ENCODE measurements at regions not wholly inside any gene's neighbourhood (a gene's known extent, or its start where the extent isn't known, plus 50 kb on each side); places are given as distances from the start of the nearest gene placed in this dataset.
"Not testable (repeated sequence)": the region's sequence is repeated elsewhere in the genome, so short reads cannot be mapped to it uniquely, and the experiment has no call there.

DNA sequence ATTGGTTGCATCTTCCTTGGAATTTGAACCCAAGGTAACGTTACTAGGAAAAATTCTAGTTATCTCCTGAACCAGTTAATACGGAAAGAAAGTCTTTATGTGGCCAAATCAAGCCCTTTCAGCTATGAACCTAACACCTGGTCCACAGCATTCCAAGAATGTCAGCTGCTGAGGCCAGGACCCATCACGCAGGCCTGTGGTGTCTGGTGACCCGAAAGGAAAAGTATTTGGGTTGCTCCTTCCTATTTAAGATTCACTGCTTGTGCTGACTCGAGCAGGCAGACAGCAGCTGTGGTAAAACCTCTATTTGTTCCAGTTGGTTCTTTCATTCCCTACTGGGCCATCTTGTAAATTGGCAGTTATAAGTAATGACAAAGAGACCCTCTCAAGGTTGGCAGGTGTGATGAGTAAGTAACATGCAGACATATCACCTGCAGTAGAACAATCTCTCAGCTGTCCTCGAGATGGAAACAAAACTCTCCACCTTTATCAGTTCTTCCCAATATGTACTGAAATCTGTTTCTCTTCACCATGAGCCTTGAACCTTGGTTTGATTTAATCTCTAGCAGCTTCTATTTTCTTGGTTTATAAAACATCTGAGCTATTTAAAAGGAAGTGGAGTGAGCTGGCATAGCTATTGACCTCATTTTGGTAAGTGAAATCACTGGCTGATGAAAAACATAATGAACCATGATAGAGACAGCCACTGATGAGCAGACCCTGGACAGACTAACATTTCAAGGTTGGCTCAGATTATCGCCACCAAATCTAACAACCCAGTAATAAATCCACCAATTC, 182.1 kb upstream of the SMIM31 start:
- no peaks in the 10 kb centered on the region for H3K27me3 Mint-ChIP-seq
- intact Hi-C loops (cut with micrococcal nuclease), result no loop called here
- no peaks in the 10 kb centered on the region for H3K4me1 Mint-ChIP-seq
- no peak for DNase-seq
- no peak overlapping the region for H3K4me3 Mint-ChIP-seq
- no peaks in the 10 kb centered on the region for H3K36me3 Mint-ChIP-seq (ENCODE audit: low read depth)
- no peaks in the 10 kb centered on the region for H3K9me3 Mint-ChIP-seq
- H3K27ac Mint-ChIP-seq, result no peak overlapping the region

GRCh38 chr4:164572877-164573279, 181.1 kb upstream of the SMIM31 start:
- H3K27me3 Mint-ChIP-seq, result no peaks in the 10 kb centered on the region
- DNase-seq, result no peak
- H3K36me3 Mint-ChIP-seq (ENCODE audit: low read depth), result no peaks in the 10 kb centered on the region
- no peaks in the 10 kb centered on the region for H3K9me3 Mint-ChIP-seq
- no peak overlapping the region for H3K4me3 Mint-ChIP-seq
- H3K4me1 Mint-ChIP-seq, result no peaks in the 10 kb centered on the region
- H3K27ac Mint-ChIP-seq, result no peak overlapping the region
- intact Hi-C loops (cut with micrococcal nuclease), result no loop called here

DNA sequence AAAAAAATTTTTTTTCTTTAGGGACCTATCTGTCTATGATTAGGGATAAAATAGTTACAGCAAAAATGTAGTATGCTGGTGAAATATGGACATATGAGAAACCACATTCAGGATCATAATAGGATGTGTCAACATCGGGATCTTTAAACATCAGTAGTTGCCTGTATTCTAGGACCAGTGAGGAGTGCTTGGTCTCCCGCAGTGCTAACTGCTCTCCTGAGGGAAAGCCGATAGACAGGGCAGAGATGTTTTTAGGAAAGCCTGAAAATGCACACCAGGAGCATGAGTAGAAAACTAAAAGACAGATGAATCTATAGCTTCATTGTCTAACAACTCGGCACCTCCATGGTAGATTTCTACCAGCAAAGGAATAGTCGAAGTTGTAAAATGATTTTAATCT, 178.1 kb upstream of the SMIM31 start:
- no peak overlapping the region for H3K27ac Mint-ChIP-seq
- no peaks in the 10 kb centered on the region for H3K36me3 Mint-ChIP-seq (ENCODE audit: low read depth)
- intact Hi-C loops (cut with micrococcal nuclease), result no loop called here
- DNase-seq, result no peak
- H3K27me3 Mint-ChIP-seq, result no peaks in the 10 kb centered on the region
- no peak overlapping the region for H3K4me3 Mint-ChIP-seq
- no peaks in the 10 kb centered on the region for H3K4me1 Mint-ChIP-seq
- no peaks in the 10 kb centered on the region for H3K9me3 Mint-ChIP-seq

GRCh38 chr4:164579270-164579942, 174.5 kb upstream of the SMIM31 start:
- Mint-ChIP-seq H3K36me3 (ENCODE audit: low read depth) (no peaks in the 10 kb centered on the region), H3K4me3 (no peak overlapping the region), H3K9me3 (no peaks in the 10 kb centered on the region), H3K4me1 (no peaks in the 10 kb centered on the region), H3K27ac (no peak overlapping the region), H3K27me3 (no peaks in the 10 kb centered on the region)
- no peak for DNase-seq
- intact Hi-C loops (cut with micrococcal nuclease), result no loop called here

- Mint-ChIP-seq H3K4me3 (no peak overlapping the region), H3K36me3 (ENCODE audit: low read depth) (no peaks in the 10 kb centered on the region), H3K27me3 (no peaks in the 10 kb centered on the region), H3K4me1 (no peaks in the 10 kb centered on the region), H3K27ac (no peak overlapping the region), H3K9me3 (peaks cover 5% of the 10 kb centered on the region)
- DNase-seq, result no peak
- intact Hi-C loops (cut with micrococcal nuclease), result no loop called here
These were observed 162.3 kb upstream of the SMIM31 start for GRCh38 chr4:164591666-164592065.

- intact Hi-C loops (cut with micrococcal nuclease), result no loop called here
- Mint-ChIP-seq H3K4me1 (no peaks in the 10 kb centered on the region), H3K27me3 (no peaks in the 10 kb centered on the region), H3K4me3 (no peak overlapping the region), H3K9me3 (no peaks in the 10 kb centered on the region), H3K27ac (no peak overlapping the region), H3K36me3 (ENCODE audit: low read depth) (no peaks in the 10 kb centered on the region)
- DNase-seq, result no peak
These were observed 158.2 kb upstream of the SMIM31 start for GRCh38 chr4:164595751-164596150.

GRCh38 chr4:164596318-164596878, 157.5 kb upstream of the SMIM31 start:
- no peak overlapping the region for H3K27ac Mint-ChIP-seq
- no peaks in the 10 kb centered on the region for H3K27me3 Mint-ChIP-seq
- no peak overlapping the region for H3K4me3 Mint-ChIP-seq
- H3K36me3 Mint-ChIP-seq (ENCODE audit: low read depth), result no peaks in the 10 kb centered on the region
- no peaks in the 10 kb centered on the region for H3K9me3 Mint-ChIP-seq
- intact Hi-C loops (cut with micrococcal nuclease), result no loop called here
- no peak for DNase-seq
- H3K4me1 Mint-ChIP-seq, result no peaks in the 10 kb centered on the region

- Mint-ChIP-seq H3K36me3 (ENCODE audit: low read depth) (no peaks in the 10 kb centered on the region), H3K9me3 (no peaks in the 10 kb centered on the region)
- no peak for DNase-seq
These were observed 157.0 kb upstream of the SMIM31 start for GRCh38 chr4:164596927-164597326.

DNA sequence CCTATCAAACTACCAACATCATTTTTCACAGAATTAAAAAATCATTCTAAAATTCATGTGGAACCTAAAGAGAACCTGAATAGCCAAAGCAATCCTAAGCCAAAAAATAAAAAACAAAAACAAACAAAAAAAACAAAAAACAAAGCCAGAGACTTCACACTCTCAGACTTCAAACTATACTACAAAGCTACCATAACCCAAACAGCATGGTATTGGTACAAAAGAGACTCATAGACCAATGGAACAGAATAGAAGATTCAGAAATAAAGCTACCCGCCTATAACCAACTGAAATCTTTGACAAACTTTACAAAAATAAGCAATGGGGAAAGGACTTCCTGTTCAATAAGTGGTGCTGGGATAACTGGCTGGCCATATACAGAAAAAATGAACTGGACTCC, 152.3 kb upstream of the SMIM31 start:
- no peaks in the 10 kb centered on the region for H3K4me1 Mint-ChIP-seq
- no peak for DNase-seq
- no peaks in the 10 kb centered on the region for H3K9me3 Mint-ChIP-seq
- H3K27me3 Mint-ChIP-seq, result no peaks in the 10 kb centered on the region
- intact Hi-C loops (cut with micrococcal nuclease), result no loop called here
- no peaks in the 10 kb centered on the region for H3K36me3 Mint-ChIP-seq (ENCODE audit: low read depth)
- no peak overlapping the region for H3K4me3 Mint-ChIP-seq
- H3K27ac Mint-ChIP-seq, result no peak overlapping the region

More at GRCh38 chr4:164596927-164597326, 157.0 kb upstream of the SMIM31 start:
- H3K27me3 Mint-ChIP-seq, result no peaks in the 10 kb centered on the region
- H3K27ac Mint-ChIP-seq, result no peak overlapping the region
- intact Hi-C loops (cut with micrococcal nuclease), result no loop called here
- H3K4me3 Mint-ChIP-seq, result no peak overlapping the region
- H3K4me1 Mint-ChIP-seq, result no peaks in the 10 kb centered on the region

DNA sequence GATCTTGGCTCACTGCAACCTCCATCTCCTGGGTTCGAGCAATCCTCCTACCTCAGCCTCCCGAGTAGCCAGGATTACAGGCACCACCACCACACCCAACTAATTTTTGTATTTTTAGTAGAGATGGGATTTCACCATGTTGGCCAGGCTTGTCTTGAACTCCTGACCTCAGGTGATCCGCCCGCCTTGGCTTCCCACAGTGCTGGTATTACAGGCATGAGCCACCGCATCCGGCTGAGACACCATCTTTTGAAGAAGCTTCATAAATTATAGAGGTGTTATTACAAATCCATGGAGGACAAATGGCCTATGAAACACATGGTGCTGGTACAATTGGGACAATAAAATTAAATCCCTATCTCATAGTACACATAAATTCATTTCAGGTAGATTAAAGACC, 148.1 kb upstream of the SMIM31 start:
- intact Hi-C loops (cut with micrococcal nuclease); H3K27me3 Mint-ChIP-seq; H3K4me1 Mint-ChIP-seq; H3K9me3 Mint-ChIP-seq; H3K4me3 Mint-ChIP-seq; H3K36me3 Mint-ChIP-seq (ENCODE audit: low read depth); H3K27ac Mint-ChIP-seq; DNase-seq: not testable (repeated sequence)

DNA sequence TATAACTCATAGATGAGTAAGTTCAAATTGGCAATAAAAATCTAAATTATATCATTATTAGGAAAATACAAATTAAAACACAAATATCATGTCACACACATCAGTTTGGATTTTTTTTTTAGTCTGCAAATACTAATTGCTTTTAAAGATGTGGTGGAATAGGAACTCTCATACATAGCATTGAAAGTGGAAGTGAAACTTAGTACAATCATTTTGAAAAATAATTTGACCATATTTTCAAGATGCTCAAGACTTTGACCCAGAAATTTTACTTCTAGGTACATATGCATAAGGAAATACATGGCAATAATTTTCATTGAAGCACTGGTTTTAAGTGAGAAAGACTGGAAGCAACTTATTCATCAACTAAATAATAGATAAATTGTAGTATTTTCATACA, 147.5 kb upstream of the SMIM31 start:
- intact Hi-C loops (cut with micrococcal nuclease), result no loop called here
- Mint-ChIP-seq H3K27ac (no peak overlapping the region), H3K4me3 (no peak overlapping the region), H3K9me3 (no peaks in the 10 kb centered on the region), H3K36me3 (ENCODE audit: low read depth) (no peaks in the 10 kb centered on the region), H3K4me1 (no peaks in the 10 kb centered on the region), H3K27me3 (no peaks in the 10 kb centered on the region)
- DNase-seq, result no peak

GRCh38 chr4:164613256-164613655, 140.7 kb upstream of the SMIM31 start:
- intact Hi-C loops (cut with micrococcal nuclease), result no loop called here
- H3K9me3 Mint-ChIP-seq, result no peaks in the 10 kb centered on the region
- no peak overlapping the region for H3K27ac Mint-ChIP-seq
- no peaks in the 10 kb centered on the region for H3K4me1 Mint-ChIP-seq
- no peaks in the 10 kb centered on the region for H3K36me3 Mint-ChIP-seq (ENCODE audit: low read depth)
- no peaks in the 10 kb centered on the region for H3K27me3 Mint-ChIP-seq
- no peak overlapping the region for H3K4me3 Mint-ChIP-seq
- DNase-seq, result no peak

DNA sequence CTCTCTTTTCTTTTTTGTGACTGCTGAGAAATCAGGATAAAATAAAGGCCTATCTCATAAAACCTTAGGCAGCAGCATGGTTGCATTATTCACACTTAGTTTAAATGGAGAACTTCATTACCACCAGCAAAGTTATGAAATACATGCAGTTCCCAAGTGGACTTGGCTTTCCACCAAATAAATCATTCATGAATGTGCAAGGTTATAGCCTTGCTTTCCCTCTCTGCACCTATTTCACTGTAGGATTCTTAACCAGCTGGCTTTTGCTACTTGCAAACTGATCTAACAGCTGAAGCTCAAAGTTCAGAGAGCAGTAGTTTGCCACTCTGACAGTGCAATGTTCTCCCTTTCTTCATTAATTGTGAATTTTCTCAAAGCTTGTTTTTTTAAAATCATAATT, 140.1 kb upstream of the SMIM31 start:
- Mint-ChIP-seq H3K4me1 (no peaks in the 10 kb centered on the region), H3K4me3 (no peak overlapping the region), H3K27me3 (no peaks in the 10 kb centered on the region), H3K36me3 (ENCODE audit: low read depth) (no peaks in the 10 kb centered on the region), H3K9me3 (no peaks in the 10 kb centered on the region), H3K27ac (no peak overlapping the region)
- intact Hi-C loops (cut with micrococcal nuclease), result no loop called here
- DNase-seq, result no peak

DNA sequence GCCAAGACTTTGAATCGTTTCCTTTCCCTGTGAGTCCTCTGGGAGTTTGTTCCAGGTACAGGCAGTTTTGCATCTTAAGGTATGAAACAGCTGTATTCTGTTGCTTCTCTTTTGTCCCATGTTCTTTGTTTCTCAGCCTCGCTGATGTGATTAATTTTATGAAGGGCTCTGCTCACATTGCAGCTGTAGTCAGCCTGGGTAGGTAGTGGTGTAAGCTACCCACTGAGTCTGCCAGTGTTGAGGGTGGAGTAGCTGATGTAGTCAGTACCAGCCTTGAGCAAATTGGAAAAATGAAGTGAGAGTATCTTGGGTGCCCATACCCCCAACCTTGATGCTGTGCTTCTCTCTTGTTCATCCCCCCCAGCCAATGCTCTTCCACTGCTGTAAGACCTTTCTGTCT, 139.6 kb upstream of the SMIM31 start:
- Mint-ChIP-seq H3K27ac (no peak overlapping the region), H3K27me3 (no peaks in the 10 kb centered on the region), H3K4me3 (no peak overlapping the region), H3K4me1 (no peaks in the 10 kb centered on the region), H3K36me3 (ENCODE audit: low read depth) (no peaks in the 10 kb centered on the region), H3K9me3 (no peaks in the 10 kb centered on the region)
- no peak for DNase-seq
- intact Hi-C loops (cut with micrococcal nuclease), result no loop called here

Data from activated CD4-positive, alpha-beta T cell treated with anti-CD3 and anti-CD28 coated beads, Interleukin-2, amount 10 ng/mL, durations not matched to agents 24 days and 14 days (primary cell).